ENCODE measurements at regions not wholly inside any gene's neighbourhood (a gene's known extent, or its start where the extent isn't known, plus 50 kb on each side); places are given as distances from the start of the nearest gene placed in this dataset.
"Not testable (repeated sequence)": the region's sequence is repeated elsewhere in the genome, so short reads cannot be mapped to it uniquely, and the experiment has no call there.

DNA sequence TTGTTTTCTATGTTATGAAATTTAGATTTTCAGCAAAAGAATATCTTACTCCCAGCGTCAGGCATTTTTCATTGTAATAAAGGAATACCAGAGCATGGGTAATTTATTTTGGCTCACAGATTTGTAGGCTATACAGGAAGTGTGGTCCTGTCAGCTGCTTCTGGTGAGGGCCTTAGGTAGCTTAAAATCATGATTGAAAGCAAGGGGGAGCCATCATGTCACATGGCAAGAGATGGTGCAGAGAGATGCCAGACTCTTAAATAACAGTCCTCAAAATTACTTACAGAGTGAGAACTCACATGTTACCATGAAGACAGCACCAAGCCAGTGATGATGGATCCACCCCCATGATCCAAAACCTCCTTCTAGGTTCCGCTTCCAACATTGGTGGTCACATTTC lies 825.0 kb upstream of the CHORDC1 start:
- TF ChIP-seq, protein P1, sequence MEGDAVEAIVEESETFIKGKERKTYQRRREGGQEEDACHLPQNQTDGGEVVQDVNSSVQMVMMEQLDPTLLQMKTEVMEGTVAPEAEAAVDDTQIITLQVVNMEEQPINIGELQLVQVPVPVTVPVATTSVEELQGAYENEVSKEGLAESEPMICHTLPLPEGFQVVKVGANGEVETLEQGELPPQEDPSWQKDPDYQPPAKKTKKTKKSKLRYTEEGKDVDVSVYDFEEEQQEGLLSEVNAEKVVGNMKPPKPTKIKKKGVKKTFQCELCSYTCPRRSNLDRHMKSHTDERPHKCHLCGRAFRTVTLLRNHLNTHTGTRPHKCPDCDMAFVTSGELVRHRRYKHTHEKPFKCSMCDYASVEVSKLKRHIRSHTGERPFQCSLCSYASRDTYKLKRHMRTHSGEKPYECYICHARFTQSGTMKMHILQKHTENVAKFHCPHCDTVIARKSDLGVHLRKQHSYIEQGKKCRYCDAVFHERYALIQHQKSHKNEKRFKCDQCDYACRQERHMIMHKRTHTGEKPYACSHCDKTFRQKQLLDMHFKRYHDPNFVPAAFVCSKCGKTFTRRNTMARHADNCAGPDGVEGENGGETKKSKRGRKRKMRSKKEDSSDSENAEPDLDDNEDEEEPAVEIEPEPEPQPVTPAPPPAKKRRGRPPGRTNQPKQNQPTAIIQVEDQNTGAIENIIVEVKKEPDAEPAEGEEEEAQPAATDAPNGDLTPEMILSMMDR (IDR thresholded peaks at IDR 0.05; ENCODE audit: control insufficient read depth, extremely low read depth, insufficient read depth), result no peak
- no peak overlapping the region for H3K4me3 ChIP-seq (ENCODE audit: low read depth, low read length)
- DNase-seq (ENCODE audit: low read depth), result no peak

DNA sequence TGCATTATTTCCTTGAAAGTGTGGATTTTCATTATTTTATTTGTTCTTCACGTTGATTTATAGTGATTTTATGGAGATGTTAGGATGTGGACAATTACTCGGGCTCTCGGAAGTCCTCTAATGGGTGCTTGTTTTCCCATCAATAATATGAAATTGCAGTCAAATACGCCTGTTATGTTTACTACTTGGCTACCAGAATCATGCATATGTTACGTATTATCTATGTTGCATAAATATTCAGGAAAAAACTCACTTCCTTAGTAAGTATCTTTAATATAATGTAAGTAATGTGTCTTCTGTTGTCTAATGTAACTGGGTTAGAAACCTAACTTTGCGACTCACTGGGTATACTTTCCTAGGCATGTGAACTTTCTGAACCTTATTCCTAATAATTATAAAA lies 823.4 kb upstream of the CHORDC1 start:
- H3K4me3 ChIP-seq (ENCODE audit: low read depth, low read length), result no peak overlapping the region
- no peak for DNase-seq (ENCODE audit: low read depth)
- TF ChIP-seq, protein P1 (IDR thresholded peaks at IDR 0.05; ENCODE audit: control insufficient read depth, extremely low read depth, insufficient read depth), result no peak

DNA sequence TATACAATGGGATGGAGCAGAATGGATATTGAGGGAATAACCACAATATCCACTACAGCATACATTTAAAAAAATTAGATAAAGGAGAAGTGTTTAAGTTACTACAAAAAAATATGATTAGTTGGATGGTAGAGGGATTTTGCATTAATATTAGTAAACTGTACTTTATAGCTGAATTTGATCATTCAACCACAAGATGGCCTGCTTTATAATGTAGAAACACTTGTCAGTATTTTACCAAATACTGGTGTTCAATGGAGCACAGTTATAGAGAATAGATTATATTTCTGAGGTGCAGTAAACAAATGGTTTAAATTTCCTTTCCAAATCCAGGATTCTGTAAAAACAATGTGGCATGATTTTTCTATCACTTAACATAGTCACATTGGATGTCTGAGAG lies 818.8 kb upstream of the CHORDC1 start:
- DNase-seq (ENCODE audit: low read depth), result no peak

DNA sequence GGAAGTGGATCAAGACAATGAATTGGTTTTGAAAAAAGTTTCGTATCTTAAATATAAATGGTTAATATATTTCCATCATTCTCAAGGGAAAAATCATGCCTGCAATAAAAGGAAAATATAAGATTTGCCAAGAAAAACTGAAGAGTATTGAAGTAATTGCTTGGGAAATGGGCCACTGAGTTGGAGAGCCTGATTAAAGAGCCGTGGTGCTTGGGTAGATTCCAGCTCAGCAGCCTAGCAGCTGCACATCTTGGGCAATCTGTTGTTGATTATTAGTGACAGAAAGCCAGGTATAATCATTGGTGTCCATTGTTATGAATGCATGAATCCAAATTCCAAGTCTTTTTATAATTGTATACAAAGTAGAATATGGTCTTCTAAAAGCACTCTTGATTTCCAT lies 800.9 kb upstream of the CHORDC1 start:
- no peak for DNase-seq (ENCODE audit: low read depth)
- TF ChIP-seq, protein P1 (IDR thresholded peaks at IDR 0.05; ENCODE audit: control insufficient read depth, extremely low read depth, insufficient read depth), result no peak
- no peak overlapping the region for H3K4me3 ChIP-seq (ENCODE audit: low read depth, low read length)

More for the DNA sequence above, 818.8 kb upstream of the CHORDC1 start:
- TF ChIP-seq, protein P1 (IDR thresholded peaks at IDR 0.05; ENCODE audit: control insufficient read depth, extremely low read depth, insufficient read depth), result no peak
- H3K4me3 ChIP-seq (ENCODE audit: low read depth, low read length), result no peak overlapping the region

DNA sequence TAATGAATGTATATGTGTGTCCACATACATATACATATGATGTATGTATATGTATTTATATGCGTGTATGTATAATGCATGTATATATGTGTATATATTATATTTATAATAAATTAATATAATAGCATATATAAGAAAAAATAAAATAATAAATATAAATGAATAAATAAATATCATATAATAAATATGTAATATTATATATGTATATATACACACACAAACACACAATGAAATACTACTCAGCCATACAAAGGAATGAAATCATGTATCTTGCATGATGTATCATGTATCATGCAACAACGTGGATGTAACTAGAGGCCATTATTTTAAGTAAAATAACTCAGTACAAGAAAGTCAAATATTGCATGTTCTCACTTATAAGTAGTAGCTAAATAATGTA lies 788.7 kb upstream of the CHORDC1 start:
- DNase-seq (ENCODE audit: low read depth), result no peak
- H3K4me3 ChIP-seq (ENCODE audit: low read depth, low read length), result no peak overlapping the region
- TF ChIP-seq, protein P1 (IDR thresholded peaks at IDR 0.05; ENCODE audit: control insufficient read depth, extremely low read depth, insufficient read depth), result no peak

DNA sequence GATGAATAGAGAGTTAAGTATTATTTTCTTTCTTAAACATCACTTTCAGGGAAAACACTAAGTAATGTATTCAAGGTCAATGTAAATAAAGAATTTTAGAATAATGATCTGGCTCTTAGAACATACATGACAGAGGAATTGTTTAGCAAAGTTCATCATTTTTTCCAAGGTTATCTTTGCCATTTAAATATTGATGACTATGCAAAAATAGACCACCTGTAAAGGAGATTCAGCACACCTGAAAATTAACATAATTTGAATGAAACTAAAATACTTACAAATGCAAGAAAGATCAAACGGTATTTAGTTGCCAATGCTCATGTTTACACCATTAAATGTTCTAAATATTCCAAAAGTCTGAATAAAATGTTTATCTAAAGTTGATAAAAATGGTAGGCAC lies 782.6 kb upstream of the CHORDC1 start:
- no peak for DNase-seq (ENCODE audit: low read depth)
- TF ChIP-seq, protein P1 (IDR thresholded peaks at IDR 0.05; ENCODE audit: control insufficient read depth, extremely low read depth, insufficient read depth), result no peak
- H3K4me3 ChIP-seq (ENCODE audit: low read depth, low read length), result no peak overlapping the region

DNA sequence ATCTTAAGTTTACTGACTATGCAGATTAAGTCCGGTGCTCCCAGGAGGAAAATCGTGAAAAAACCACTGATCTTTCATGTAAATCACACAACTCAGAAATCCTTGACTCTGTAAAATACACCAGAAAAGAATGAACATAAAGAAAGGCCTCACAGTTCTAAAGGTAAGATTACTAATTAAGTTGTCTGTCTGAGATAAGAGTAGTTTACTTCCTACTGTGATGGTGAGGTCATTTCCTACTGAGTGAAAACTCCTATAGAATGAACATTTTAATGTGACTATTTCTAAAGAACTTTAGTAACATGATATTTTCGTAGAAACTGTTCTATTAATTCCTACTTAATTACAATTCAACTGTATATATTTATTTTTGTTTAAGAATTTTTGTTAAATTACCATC lies 774.4 kb upstream of the CHORDC1 start:
- TF ChIP-seq, protein P1 (IDR thresholded peaks at IDR 0.05; ENCODE audit: control insufficient read depth, extremely low read depth, insufficient read depth), result no peak
- no peak overlapping the region for H3K4me3 ChIP-seq (ENCODE audit: low read depth, low read length)
- DNase-seq (ENCODE audit: low read depth), result no peak

DNA sequence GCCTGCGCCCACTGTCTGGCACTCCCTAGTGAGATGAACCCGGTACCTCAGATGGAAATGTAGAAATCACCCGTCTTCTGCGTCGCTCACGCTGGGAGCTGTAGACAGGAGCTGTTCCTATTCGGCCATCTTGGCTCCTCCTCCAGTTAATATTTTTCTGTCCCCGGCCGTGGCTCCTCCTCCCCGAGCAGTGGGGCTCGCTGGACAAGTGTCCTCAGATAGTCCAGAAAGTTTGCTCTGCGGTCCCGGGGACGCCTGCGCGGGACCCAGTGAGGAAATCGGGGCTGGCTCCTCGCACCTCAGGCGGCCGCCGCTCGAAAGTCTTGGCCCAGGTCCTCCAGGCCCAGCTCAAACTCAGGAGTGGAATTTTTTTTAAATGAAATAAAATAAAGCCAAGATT lies 749.3 kb upstream of the CHORDC1 start:
- not testable (repeated sequence) for H3K4me3 ChIP-seq (ENCODE audit: low read depth, low read length); DNase-seq (ENCODE audit: low read depth)

All from LNCaP clone FGC (cell line).